Activated CD4-positive, alpha-beta T cell treated with anti-CD3 and anti-CD28 coated beads, Interleukin-2, amount 10 ng/mL, durations not matched to agents 24 days and 14 days (primary cell): ENCODE measurements at regions not wholly inside any gene's neighbourhood (a gene's known extent, or its start where the extent isn't known, plus 50 kb on each side); places are given as distances from the start of the nearest gene placed in this dataset.

ENCODE experiments used
- DNase-seq: peaks from one replicate; pipeline ENCODE4 v3.0.0; 2022
- H3K27ac Mint-ChIP-seq: one replicate; pipeline ENCODE4 v1.8.0; 2022; ENCODE audit warnings: mild to moderate bottlenecking, mixed read lengths
- H3K27me3 Mint-ChIP-seq: one replicate; pipeline ENCODE4 v1.8.0; 2022; ENCODE audit warnings: mixed read lengths
- H3K36me3 Mint-ChIP-seq: one replicate; pipeline ENCODE4 v1.8.0; 2022; ENCODE audit warnings: low read depth, mild to moderate bottlenecking, mixed read lengths
- H3K4me1 Mint-ChIP-seq: one replicate; pipeline ENCODE4 v1.8.0; 2021; ENCODE audit warnings: mixed read lengths
- H3K4me3 Mint-ChIP-seq: one replicate; pipeline ENCODE4 v1.8.0; 2022; ENCODE audit warnings: mild to moderate bottlenecking, moderate library complexity, mixed read lengths
- H3K9me3 Mint-ChIP-seq: one replicate; pipeline ENCODE4 v1.8.0; 2021; ENCODE audit warnings: mixed read lengths
- intact Hi-C: fragments of 100-400 bp; cut with micrococcal nuclease; formaldehyde crosslinking; loops from one replicate; pipeline ENCODE4 v1.15.1; 2023

DNA sequence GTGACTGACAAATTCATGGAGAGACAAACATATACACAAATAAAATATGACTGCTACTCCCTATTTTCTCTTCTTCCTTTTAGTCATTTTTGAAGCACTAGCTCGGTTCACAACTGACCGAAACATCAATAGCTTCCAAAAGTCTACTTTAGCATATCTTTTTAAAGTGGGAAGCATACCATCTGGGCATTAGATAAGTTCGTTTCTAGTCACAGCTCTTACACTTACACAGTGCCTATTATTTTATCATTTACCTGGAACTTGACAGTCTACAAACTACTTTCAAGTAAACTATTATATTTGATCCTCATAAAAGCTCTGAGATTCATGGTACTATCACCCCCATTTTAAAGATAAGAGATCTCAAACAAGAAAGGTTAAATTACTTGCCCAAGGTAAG lies 458.5 kb downstream of the LMO7 start:
- no peaks in the 10 kb centered on the region for H3K36me3 Mint-ChIP-seq
- H3K9me3 Mint-ChIP-seq, result no peaks in the 10 kb centered on the region
- H3K27ac Mint-ChIP-seq, result no peak overlapping the region
- intact Hi-C loops, result no loop called here
- DNase-seq, result no peak
- H3K4me1 Mint-ChIP-seq, result no peaks in the 10 kb centered on the region
- H3K27me3 Mint-ChIP-seq, result no peaks in the 10 kb centered on the region
- H3K4me3 Mint-ChIP-seq, result no peak overlapping the region

DNA sequence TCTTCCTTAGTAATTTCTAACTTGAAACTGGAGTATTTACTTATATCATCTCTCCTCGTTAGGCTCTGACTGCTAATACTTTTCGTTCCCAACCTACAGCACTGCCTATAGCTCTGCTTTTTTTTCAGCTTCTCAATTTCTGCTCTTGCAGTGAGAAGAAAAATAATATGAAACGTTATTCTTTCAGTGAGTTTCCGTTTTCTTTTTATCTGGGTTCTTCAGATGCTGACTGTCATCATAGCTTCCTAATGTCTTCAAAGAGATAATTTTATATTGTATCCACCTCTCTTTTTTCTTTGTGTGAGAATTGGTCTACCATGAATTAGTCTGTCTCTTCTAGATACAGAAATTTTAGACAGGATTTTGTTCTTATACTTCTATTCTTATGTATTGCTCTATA lies 454.9 kb downstream of the LMO7 start:
- Mint-ChIP-seq H3K4me1 (no peaks in the 10 kb centered on the region), H3K36me3 (no peaks in the 10 kb centered on the region), H3K27ac (no peak overlapping the region), H3K27me3 (no peaks in the 10 kb centered on the region), H3K9me3 (peaks cover 3% of the 10 kb centered on the region), H3K4me3 (no peak overlapping the region)
- intact Hi-C loops, result no loop called here
- DNase-seq, result no peak

DNA sequence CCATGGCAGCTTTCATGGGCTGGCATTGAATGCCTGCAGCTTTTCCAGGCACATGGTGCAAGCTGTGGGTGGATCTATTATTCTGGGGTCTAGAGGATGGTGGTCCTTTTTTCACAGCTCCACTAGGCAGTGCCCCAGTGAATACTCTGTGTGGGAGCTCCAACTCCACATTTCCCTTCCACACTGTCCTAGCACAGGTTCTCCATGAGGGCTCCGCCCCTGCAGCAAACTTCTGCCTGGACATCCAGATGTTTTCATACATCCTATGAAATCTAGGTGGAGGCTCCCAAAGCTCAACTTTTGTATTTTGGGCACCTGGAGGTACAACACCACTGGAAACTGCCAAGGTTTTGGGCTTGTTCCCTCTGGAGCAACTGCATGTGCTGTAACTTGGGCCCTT lies 450.6 kb downstream of the LMO7 start:
- intact Hi-C loops, result no loop called here
- no peak overlapping the region for H3K4me3 Mint-ChIP-seq
- H3K9me3 Mint-ChIP-seq, result peaks cover 3% of the 10 kb centered on the region
- DNase-seq, result no peak
- no peaks in the 10 kb centered on the region for H3K27me3 Mint-ChIP-seq
- no peaks in the 10 kb centered on the region for H3K36me3 Mint-ChIP-seq
- no peaks in the 10 kb centered on the region for H3K4me1 Mint-ChIP-seq
- H3K27ac Mint-ChIP-seq, result no peak overlapping the region

DNA sequence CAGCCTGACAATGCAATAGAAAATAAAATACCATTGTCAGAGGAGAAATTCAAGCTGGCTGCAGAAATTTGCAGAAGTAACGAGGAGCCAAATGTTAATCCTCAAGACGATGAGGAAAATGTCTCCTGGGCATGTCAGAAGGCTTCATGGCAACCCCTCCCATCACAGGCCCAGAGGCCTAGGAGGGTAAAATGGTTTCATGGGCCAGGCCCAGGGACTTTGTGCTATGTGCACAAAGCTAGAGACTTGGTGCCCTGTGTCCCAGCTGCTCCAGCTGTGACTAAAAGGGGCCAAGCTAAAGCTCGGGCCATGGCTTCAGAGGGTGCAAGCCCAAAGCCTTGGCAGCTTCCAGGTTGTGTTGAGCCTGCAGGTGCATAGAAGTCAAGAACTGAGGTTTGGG lies 431.7 kb downstream of the LMO7 start:
- Mint-ChIP-seq H3K27ac (no peak overlapping the region), H3K27me3 (no peaks in the 10 kb centered on the region), H3K36me3 (no peaks in the 10 kb centered on the region), H3K4me3 (no peak overlapping the region), H3K4me1 (no peaks in the 10 kb centered on the region), H3K9me3 (peaks cover 7% of the 10 kb centered on the region)
- no peak for DNase-seq
- intact Hi-C loops, result no loop called here

DNA sequence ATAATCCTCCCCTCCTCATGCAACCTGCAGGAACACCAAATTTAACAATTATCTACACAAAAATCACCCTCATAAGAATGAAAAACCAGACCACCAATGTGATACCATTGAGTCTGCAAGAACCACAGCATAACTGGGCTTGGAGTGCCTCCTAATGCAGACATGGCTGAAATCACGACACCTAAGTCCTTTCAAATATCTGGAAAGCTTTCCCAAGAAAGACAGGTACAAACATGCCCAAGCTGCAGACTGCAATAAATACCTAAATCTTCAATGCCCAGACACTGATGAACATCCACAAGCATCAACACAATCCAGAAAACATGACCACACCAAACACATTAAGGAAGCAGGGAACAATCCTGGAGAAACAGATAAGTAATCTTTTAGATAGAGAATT lies 417.1 kb downstream of the LMO7 start:
- intact Hi-C loops, result no loop called here
- DNase-seq, result no peak
- H3K27ac Mint-ChIP-seq, result no peak overlapping the region
- H3K36me3 Mint-ChIP-seq, result no peaks in the 10 kb centered on the region
- no peaks in the 10 kb centered on the region for H3K4me1 Mint-ChIP-seq
- no peaks in the 10 kb centered on the region for H3K27me3 Mint-ChIP-seq
- no peak overlapping the region for H3K4me3 Mint-ChIP-seq
- no peaks in the 10 kb centered on the region for H3K9me3 Mint-ChIP-seq

DNA sequence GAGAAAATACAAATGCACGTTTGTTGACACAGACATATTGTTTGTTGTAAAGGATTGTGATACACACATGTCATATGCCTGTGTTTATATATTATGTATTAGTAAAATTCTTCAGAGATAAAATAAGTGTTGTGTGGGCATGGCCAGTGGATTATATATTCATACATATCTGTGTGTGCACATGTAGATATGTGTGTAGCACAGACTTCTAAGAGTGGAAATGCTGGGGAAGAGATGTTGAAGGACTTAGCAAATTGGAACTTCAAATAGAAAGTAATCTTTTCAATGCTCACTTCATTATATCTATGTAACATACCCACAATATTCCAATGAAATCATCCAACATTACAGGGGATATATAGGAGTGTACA lies 413.2 kb downstream of the LMO7 start:
- Mint-ChIP-seq H3K9me3 (no peaks in the 10 kb centered on the region), H3K27me3 (no peaks in the 10 kb centered on the region), H3K36me3 (no peaks in the 10 kb centered on the region), H3K4me1 (no peaks in the 10 kb centered on the region), H3K4me3 (no peak overlapping the region), H3K27ac (no peak overlapping the region)
- no peak for DNase-seq
- intact Hi-C loops, result no loop called here

DNA sequence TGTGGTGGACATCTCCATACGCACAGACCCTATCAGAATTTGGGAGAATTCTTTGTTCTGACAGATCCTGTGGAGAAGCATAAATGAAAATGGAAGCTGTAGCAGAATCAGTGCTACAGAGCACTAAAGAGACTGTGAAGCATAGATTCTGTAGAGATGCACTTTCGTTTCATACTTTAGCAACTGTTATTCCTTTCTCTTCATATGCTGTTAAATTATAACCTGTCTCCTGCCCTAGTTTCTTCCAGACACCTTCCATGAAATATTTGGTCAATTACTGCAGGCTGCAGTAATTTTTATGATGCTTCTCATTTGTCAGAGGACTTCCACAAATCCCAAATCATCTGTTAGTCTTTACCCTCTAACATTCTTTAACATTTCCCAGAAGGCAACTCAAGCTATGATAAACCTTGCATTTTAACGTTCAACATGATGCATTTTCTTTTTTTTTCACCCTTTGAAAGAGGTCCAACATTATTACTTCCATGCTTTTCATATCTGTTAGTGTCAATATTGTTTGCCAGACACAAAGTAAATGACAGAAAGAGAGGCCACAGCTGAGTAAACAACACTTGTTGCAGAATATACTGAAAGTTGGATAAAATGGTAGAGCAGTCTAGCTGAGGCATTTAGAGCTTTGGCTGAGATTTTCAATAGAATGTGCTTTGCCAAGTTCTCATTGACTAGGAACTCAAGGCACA lies 412.7 kb downstream of the LMO7 start:
- no peaks in the 10 kb centered on the region for H3K4me1 Mint-ChIP-seq
- no peaks in the 10 kb centered on the region for H3K27me3 Mint-ChIP-seq
- no peak overlapping the region for H3K27ac Mint-ChIP-seq
- no peaks in the 10 kb centered on the region for H3K9me3 Mint-ChIP-seq
- intact Hi-C loops, result no loop called here
- no peaks in the 10 kb centered on the region for H3K36me3 Mint-ChIP-seq
- DNase-seq, result no peak
- no peak overlapping the region for H3K4me3 Mint-ChIP-seq

DNA sequence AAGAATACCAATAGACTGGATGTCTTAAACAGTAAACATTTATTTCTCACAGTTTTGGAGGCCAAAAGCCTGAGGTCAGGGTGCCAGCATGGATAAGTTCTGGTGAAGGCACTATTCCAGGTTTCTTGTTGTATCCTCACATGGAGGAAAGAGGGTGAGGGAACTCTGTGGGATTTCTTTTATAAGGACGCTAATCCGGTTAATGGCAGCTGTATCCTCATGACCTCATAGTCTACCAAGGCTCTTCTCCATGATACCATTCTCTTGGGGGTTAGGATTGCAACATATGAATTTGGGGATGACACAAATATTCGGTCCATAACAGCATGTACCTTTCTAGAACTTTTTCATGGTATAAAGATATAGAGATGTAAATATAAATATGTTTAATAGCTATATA lies 412.0 kb downstream of the LMO7 start:
- Mint-ChIP-seq H3K9me3 (no peaks in the 10 kb centered on the region), H3K4me1 (no peaks in the 10 kb centered on the region), H3K27me3 (no peaks in the 10 kb centered on the region), H3K27ac (no peak overlapping the region), H3K36me3 (no peaks in the 10 kb centered on the region), H3K4me3 (no peak overlapping the region)
- no peak for DNase-seq
- intact Hi-C loops, result no loop called here

DNA sequence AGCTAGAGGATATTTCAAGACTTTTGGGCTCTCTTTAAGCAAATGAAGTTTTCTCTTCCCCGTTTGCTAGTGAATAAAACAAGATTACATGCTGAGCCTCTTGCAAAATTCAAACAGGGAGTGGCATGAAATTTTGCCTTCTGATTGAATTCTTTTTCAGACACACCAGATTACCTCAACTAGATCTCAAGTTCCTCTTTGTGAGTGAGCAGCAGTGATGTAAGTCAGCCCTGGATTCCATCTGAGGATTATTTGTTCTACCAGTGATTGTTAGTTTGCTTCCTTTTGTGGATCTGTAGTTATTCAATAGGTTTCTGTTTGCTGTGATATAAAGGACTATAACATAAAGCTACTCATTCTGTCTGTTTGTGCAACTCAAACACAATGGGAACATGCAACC lies 407.7 kb downstream of the LMO7 start:
- H3K27ac Mint-ChIP-seq, result no peak overlapping the region
- no peak overlapping the region for H3K4me3 Mint-ChIP-seq
- DNase-seq, result no peak
- intact Hi-C loops, result no loop called here
- no peaks in the 10 kb centered on the region for H3K27me3 Mint-ChIP-seq
- no peaks in the 10 kb centered on the region for H3K4me1 Mint-ChIP-seq
- H3K9me3 Mint-ChIP-seq, result no peaks in the 10 kb centered on the region
- H3K36me3 Mint-ChIP-seq, result no peaks in the 10 kb centered on the region

DNA sequence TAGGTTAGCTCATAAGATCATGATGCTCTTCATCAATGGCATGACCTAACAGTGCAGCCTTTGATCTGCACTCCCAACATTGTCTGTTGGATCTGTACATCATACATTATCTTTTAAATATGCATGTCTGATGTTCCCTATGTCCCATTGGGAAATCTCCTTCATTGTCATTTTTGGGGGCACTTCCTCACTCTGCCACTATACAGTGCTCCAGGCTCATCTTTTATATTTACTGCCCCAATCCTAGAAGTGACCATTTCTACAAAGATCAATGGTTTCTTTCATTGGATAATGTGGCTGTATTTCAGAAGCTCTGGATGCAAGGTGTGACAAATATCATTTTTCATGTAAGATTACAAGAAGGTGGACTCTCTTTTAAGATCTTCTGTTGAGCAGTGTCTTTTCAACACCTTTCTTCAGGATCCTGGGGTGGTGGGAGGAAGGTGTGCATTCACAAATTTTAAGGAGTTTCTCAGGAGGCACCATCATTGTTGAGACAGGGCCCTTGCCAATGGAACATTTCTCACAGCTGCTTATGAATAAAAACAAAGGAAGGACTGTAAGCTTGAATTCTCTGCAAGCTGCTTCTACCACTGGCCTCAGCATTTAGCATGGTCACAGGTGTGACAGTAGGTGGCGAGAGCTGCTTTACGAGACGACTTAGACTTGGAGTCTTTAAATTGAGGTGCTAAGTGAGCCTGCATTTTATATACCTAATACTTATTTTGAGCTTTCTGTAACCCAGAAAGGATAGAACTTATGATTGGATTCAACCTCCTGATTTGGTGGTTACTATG lies 403.0 kb downstream of the LMO7 start:
- Mint-ChIP-seq H3K27me3 (no peaks in the 10 kb centered on the region), H3K9me3 (no peaks in the 10 kb centered on the region), H3K36me3 (no peaks in the 10 kb centered on the region), H3K27ac (no peak overlapping the region), H3K4me1 (no peaks in the 10 kb centered on the region), H3K4me3 (no peak overlapping the region)
- no peak for DNase-seq
- intact Hi-C loops, result no loop called here

DNA sequence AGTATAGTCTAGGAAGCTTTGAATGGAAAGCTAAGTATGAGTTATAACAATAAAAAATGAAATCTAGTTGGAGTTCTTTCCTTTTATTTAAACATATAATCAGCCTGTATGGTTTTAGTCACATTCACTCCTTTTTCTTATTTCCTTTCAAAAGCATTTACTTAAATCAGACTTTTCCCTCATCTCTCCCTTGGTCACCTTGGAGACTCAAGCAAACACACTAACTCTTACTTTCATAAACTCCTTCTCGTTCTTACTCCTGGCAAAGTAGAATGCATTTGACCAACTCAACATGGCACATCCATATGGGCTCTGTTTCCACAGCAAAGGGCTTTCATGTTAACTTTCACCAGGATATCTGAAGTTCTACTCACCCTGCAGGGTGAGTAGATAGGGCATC lies 400.0 kb downstream of the LMO7 start:
- DNase-seq, result no peak
- intact Hi-C loops, result no loop called here
- no peak overlapping the region for H3K27ac Mint-ChIP-seq
- no peaks in the 10 kb centered on the region for H3K36me3 Mint-ChIP-seq
- no peaks in the 10 kb centered on the region for H3K4me1 Mint-ChIP-seq
- no peaks in the 10 kb centered on the region for H3K27me3 Mint-ChIP-seq
- H3K4me3 Mint-ChIP-seq, result no peak overlapping the region
- H3K9me3 Mint-ChIP-seq, result no peaks in the 10 kb centered on the region

DNA sequence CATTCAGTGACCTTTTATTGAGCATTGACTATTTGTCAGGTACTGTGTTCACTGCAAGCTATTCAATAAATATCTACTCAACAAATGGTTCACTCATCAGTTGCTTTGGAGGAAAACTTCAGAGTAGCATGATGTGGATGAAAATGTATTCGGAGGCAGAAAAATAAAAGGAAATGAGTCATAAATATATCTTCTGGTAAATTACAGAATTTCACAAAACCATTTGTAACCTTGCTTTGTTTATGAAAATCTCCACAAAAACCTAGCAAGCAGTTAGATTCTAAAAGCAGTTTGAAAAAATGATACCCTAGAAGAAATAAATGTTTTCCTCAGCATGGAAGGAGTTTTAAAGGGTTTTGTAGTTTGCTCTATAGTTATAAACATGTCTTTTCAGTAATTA lies 399.6 kb downstream of the LMO7 start:
- Mint-ChIP-seq H3K27ac (no peak overlapping the region), H3K9me3 (no peaks in the 10 kb centered on the region), H3K4me3 (no peak overlapping the region), H3K27me3 (no peaks in the 10 kb centered on the region), H3K4me1 (no peaks in the 10 kb centered on the region), H3K36me3 (no peaks in the 10 kb centered on the region)
- DNase-seq, result no peak
- intact Hi-C loops, result no loop called here

DNA sequence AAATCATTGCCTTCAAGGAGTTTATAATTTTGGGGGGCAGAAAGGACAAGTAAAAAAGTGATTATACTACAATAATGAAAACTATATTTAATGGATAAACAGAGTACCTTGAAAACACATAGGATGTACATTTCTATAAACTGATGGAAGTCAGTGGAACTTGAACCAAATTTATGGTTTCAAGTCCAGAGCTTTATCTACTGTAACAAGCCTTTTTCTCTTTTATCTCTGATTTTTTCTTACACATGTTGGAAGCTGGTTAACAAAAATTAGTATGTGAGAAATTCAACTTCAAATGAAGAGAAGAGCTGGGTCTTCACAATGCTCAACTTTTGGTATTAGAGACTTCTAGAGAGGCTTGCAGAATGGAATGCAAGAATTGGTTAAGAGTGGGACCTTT lies 393.6 kb downstream of the LMO7 start:
- no peak overlapping the region for H3K4me3 Mint-ChIP-seq
- H3K27me3 Mint-ChIP-seq, result peaks cover 1% of the 10 kb centered on the region

DNA sequence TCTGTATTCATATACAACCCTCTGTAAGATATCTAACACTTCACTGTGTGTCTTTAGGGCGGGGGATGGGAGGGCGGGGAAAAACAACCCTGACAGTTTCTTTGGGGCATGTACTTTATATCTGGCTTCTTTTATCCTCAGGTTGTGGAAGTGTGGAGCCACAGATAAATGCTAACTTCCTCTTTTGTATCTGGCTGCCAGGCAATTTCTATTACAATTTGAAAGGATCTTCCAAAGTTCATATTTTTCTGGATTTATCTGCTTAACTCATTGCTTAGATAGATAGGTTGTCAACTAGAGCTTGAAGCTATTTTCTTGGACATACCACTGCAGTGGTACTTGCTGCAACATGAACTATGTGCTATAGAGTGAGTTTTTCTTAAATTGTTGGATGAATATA lies 393.0 kb downstream of the LMO7 start:
- Mint-ChIP-seq H3K27me3 (peaks cover 1% of the 10 kb centered on the region), H3K4me3 (no peak overlapping the region), H3K27ac (no peak overlapping the region), H3K9me3 (no peaks in the 10 kb centered on the region), H3K36me3 (no peaks in the 10 kb centered on the region), H3K4me1 (no peaks in the 10 kb centered on the region)
- intact Hi-C loops, result no loop called here
- no peak for DNase-seq

More for the DNA sequence above, 393.6 kb downstream of the LMO7 start:
- DNase-seq, result no peak
- no peaks in the 10 kb centered on the region for H3K9me3 Mint-ChIP-seq
- H3K27ac Mint-ChIP-seq, result no peak overlapping the region
- no peaks in the 10 kb centered on the region for H3K36me3 Mint-ChIP-seq
- intact Hi-C loops, result no loop called here
- no peaks in the 10 kb centered on the region for H3K4me1 Mint-ChIP-seq

DNA sequence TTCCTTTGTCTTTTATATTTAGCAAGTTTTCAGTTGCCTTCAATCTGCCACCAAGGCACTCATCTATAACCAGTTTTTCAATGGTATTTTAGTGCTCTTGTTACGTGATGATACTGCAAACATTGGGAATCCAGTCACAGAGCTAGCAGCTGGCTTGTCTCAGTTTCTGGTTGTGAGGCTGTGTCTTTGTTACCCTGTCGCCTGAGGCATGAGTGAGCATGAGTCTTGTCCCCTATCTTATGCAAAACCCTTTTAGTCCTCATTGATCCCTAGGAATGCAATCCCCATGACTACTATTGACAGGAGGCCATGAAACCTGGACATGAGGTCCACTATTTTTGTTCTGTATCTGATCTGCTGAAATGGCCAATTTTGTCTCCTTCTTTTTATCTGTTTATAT lies 391.0 kb downstream of the LMO7 start:
- DNase-seq, result no peak
- Mint-ChIP-seq H3K9me3 (no peaks in the 10 kb centered on the region), H3K36me3 (no peaks in the 10 kb centered on the region), H3K27me3 (peaks cover 1% of the 10 kb centered on the region), H3K4me3 (no peak overlapping the region), H3K4me1 (no peaks in the 10 kb centered on the region), H3K27ac (no peak overlapping the region)
- intact Hi-C loops, result no loop called here
